ENCODE measurements at regions not wholly inside any gene's neighbourhood (a gene's known extent, or its start where the extent isn't known, plus 50 kb on each side); places are given as distances from the start of the nearest gene placed in this dataset.

DNA sequence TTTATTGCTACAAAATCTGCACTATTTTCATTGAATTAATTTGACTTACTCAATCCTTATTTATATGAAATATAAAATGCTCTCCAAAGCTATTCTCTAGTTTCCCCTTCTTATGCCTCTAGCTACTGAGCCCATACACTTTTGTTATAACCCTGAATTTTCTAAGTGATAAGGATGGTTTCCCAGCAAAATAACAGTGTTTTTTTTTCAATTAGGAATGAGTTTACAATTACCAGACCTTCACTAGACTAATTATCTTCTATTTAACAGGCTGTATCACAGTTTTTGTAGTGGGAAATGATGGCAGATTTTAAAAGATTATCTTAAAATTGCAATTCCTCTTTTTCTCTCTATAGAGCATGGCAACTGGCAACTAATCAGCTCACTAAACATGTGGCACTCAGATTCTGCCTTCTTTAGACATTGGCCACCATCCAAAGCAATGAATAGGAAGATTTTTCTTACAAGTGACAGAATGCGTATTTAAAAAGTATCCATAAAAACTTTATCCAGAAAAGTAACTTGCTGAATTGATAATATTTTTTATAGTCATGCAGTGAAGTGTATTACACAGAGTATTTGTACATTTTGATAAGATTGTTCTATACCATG lies 585.7 kb upstream of the ZNF608 start:
- no peak for DNase-seq (ENCODE audit: low read depth)

DNA sequence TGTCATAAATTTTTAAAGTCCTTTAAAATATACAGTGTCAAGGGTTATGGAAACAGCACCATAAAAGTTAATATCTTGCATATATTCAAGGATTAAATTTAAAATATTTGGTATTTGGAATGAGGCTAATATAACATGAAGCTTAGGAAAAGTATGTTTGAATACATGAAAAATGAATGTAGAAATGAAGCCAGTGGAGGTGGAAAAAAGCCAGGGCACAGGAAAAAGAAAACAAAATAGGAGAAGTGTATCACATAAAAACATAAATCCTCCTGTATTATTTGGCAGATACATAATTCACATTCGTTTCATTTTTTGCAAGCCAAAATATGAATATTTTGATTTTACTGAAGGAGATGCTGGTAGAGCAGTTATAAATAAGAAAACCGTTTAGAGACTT lies 587.0 kb upstream of the ZNF608 start:
- no peak for DNase-seq (ENCODE audit: low read depth)

DNA sequence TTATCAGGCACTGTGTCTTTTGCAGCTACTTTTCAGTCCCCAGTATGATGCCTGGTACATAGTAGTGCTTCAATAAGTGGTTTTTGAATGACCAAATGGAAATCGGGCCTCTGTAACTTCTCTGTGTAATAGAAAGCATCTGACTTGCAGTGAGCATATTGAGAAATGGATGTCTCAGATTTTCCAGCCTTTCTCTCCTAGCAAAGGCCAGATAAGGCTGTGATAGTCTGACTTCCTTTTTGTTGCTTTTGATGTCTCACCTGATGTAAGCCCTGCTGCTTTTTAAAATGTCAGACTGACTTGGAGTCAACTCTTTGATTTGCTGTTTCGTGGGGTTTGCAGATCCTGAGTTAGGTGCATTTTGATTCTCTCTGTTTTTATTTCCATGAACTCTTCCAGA lies 590.0 kb upstream of the ZNF608 start:
- no peak for DNase-seq (ENCODE audit: low read depth)

GRCh38 chr5:125337294-125337693 lies 590.9 kb upstream of the ZNF608 start:
- no peak for DNase-seq (ENCODE audit: low read depth)

GRCh38 chr5:125338440-125339174 lies 592.2 kb upstream of the ZNF608 start:
- no peak for DNase-seq (ENCODE audit: low read depth)

DNA sequence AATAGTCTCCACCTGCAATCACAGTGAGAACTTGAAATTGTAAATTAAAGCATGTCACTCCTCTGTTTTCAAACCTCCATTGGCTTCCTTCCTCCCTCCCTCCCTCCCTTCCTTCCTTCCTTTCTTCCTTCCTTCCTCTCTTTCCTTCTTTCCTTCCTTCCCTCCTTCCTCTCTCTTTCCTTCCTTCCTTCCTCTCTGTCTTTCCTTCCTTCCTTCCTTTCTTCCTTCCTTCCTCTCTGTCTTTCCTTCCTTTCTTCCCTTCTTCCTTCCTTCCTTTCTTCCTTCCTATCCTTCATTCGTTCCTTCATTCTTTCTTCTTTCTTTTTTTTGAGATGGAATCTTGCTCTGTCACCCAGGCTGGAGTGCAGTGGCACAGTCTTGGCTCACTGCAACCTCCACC lies 595.0 kb upstream of the ZNF608 start:
- DNase-seq (ENCODE audit: low read depth), result no peak

DNA sequence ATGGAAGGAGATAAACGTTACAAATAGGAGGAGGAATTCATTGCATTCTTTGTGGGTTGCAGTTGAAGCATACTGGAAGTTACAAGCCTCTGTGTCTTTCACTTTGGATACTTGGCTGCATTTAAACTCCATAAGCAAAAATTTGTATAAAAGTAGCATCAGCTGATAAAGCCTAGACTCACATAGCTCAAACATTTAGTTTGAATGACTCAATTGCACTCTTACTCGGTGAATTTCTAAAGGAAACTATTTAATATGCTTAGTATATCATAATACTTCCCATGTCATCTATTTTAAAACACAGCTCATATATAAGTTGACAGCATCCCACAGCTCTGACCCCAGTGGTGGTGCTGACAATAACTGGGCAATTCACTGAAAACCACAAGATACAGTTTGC lies 596.6 kb upstream of the ZNF608 start:
- no peak for DNase-seq (ENCODE audit: low read depth)

GRCh38 chr5:125346316-125346715 lies 599.9 kb upstream of the ZNF608 start:
- DNase-seq (ENCODE audit: low read depth), result no peak

DNA sequence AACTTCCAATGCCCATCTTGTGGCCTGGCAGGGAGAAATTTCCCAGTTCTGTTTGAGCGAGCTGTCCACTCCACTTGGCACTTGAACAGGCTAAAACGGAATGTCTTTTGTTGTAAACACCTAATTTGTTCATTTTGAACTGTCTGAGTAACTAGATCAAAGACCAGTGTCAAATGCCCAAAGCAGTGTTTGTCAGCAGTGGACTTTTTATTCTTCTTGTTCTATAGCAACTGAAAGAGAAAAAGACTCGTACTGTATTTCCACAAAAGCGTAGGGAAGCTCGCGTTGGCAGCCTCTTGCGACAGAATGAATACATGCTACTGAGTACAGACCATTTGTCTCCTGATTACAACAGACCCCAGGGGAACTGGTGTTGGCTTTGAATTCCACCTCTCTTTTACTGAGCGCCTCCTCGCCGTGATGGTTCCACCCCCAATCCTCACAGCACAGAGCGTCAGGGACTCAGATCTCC lies 601.8 kb upstream of the ZNF608 start:
- no peak for DNase-seq (ENCODE audit: low read depth)

DNA sequence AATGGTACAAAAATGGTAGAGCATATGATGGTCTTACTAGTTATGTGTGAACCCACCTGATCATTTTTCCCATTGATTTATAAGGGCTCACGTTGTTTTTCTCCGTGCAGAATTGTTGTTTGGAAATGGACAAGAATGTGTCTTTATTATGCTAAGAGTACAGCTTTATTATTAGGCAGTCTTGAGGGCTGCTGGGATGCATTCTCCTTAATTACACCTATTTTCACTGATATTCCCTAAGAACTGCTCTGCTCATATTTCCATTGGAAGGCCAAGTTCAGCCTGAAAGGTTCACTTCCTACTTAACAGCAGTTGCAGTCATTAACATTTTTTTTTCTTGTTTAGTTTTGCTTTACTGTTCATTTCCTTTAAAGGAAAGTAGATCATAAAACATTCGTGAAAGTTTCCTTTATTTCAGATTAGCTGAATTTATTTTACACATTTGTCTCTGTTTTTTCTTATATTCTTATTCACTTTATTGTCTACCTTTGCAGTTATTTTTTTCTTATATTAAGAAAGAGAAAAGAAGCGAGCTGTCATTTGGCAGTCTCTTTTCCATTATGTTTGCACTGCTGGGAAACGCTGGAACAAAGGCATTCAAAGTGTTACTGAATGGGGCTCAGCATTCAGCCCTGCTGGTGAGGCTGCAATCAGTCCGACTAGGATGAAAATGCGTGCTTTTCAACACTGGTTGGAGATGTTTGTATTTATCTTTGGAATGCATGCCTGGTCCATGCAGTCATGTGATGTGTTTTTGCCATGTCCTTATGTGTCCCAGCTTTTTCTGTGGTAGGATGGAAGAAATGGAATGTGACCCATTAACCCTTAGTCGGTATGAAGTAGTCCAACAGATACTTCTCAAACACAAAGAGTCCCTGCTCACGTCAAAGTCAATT lies 602.7 kb upstream of the ZNF608 start:
- no peak for DNase-seq (ENCODE audit: low read depth)

DNA sequence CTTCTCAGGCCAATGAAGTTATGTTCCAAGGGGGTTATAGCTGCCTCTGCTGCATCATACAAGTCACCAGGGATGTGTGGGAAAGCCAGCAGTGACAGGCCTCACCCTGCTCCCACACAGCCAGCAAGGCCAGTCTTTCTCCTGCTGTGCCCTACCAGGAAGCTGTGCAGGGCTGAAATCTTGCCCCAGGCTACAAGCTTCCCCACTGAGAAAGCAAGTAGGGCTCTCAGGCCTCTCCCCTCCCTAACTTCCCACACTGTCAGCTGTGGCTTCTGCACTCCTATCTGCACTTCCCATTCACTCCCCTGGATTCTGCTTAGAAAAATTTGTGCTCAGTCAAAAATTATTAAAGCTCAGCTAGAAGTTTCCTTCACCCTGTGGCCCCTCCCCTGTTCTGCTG lies 611.2 kb upstream of the ZNF608 start:
- no peak for DNase-seq (ENCODE audit: low read depth)

- no peak for DNase-seq (ENCODE audit: low read depth)
Observed at GRCh38 chr5:125365747-125366146, 619.3 kb upstream of the ZNF608 start.

GRCh38 chr5:125367702-125368101 lies 621.3 kb upstream of the ZNF608 start:
- no peak for DNase-seq (ENCODE audit: low read depth)

DNA sequence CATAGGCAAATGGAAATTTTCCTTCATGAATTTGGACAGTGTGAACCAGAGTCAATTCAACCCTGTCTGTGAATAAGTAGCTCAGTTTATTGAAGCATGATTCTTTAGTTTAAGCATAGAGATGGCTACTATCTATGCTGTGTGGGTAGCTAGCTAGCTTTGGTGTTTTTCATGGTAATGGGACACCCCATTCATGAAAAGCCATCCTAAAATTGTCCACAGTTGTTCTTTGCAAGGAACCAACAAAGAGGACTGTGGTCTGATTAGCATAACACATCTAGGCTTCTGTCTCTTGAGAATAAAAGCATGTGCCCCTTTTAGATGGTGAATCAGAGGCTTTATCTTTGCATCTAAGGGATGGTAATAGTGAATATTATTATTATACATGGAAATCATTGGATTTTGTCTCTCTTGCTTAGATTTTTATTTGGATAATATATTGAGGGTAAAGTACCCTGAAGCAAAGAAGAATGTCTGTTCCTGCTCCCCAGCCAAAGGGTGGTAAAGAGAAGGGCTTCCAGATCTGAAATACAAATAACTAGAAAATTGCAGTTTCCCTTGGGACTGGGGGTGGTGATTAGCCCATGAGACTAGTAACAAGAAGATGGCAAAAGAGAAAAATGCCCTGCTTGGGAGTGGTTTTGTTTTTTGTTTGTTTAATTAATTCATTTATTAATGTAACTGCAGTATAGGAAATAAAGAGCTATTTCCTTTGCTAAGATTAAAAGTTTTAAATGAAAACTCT lies 624.2 kb upstream of the ZNF608 start:
- DNase-seq (ENCODE audit: low read depth), result no peak

DNA sequence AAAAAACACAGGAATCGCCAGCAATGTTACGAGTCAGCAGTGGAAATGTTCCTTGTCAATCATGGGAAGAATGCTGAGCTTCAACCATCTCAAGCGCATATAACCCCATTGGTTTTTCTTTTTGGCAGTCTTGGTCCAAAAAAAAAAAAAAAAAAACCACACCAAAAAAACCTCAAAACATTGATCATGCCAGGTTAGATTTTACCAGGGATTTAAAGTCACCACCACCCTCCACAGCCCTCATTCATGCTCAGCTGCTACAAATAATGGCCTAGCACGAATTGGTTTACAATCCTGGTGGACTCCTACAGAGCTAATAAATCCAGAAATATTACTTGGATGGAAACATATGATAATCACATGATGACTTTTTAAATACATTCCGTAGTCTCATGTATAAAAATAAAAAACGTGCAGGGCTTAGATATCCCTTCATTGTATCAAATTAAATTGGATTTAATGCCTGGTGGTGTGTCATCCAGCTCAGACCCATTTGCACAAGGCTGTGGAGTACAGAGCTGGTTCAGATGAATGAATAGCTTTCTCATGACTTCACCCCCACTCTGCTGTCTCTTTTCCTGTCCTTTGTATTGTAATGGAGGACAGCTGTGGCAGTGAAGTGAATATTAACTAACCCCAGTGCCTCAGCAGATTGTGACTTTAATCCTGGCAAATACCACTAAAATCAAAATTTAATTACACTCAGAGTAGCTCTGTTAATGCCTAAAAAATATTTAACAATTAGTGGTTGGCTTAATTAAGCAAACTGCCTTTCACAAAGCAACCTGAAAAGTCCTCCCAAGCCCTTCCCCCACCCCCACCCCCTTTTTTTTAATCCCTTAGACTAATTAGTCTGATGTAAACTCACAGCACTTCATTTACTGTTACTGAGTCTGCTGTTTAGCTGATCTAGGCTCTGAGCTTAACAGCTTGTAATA lies 626.5 kb upstream of the ZNF608 start:
- DNase-seq (ENCODE audit: low read depth), result no peak

DNA sequence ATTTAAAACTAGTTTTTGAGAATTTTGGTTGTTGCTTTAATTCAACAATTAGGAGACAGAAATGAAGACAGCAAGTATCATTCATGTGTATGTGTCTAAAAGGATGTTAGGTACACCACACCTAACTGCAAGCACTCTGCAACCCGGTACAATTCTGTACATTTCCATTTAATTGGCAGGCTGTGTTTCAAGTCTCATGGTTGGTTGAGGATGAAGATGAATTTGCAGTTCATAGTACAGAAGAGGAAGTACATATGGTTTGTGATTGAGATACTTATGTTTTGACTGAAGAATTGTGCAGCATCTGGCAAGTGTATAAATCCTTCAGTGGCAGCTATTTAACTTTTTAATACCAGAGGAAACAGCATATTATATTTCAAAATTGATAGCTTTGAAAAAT lies 628.7 kb upstream of the ZNF608 start:
- no peak for DNase-seq (ENCODE audit: low read depth)

- DNase-seq (ENCODE audit: low read depth), result no peak
Observed at GRCh38 chr5:125376059-125376641, 629.7 kb upstream of the ZNF608 start.

DNA sequence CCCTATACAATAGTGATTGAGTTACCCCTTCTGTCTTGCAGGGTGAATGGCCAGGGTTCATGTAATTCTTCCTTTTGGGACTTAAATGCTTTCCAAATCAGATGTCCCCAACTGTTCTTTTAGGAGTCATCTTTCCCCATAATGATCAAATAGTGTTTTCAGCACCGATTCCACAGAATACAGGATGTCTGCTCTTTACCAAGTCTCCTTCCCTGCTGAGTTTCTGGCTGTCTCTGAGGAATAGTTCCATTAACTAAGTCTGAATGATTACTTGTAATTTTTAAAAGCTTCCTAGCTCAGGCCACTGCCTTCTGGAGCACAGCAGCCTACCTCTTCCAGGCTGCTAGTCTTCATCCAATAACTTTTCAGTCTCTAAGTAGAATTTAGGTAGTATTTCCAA lies 630.7 kb upstream of the ZNF608 start:
- DNase-seq (ENCODE audit: low read depth), result no peak

DNA sequence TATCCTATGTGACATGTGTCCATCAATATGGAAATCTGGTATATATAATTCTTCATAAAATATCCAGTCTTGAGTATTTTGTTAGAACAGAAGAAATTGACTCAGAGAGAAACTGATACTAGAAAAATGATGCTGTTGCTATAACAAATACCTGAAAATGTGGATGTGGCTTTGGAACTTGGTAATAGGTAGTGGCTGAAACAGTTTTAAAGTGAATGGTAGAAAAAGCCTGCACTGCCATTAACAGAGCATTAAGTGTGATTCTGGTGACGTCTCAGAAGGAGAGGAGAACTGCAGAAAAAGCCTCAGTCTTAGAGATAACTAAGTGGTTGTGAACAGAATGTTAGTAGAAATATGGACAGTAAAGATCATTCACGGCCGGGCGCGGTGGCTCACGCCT lies 634.9 kb upstream of the ZNF608 start:
- no peak for DNase-seq (ENCODE audit: low read depth)

DNA sequence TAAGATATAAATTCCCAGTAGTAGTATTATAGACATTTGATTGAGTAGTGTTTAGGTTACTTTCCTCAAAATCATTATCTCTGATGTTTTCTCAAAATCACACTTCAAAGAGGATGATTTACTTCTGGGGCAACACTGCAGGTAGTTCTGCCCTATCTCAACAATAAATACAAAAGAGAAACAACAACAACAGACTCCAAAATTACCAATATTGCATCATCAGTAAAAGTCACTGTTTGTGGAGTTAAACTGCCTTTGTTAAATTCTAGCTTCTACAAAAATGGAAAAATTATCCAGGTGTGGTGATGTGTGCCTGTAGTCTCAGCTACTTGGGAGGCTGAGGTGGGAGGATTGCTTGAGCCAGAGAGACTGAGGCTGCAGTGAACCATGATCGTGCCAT lies 637.6 kb upstream of the ZNF608 start:
- no peak for DNase-seq (ENCODE audit: low read depth)

DNA sequence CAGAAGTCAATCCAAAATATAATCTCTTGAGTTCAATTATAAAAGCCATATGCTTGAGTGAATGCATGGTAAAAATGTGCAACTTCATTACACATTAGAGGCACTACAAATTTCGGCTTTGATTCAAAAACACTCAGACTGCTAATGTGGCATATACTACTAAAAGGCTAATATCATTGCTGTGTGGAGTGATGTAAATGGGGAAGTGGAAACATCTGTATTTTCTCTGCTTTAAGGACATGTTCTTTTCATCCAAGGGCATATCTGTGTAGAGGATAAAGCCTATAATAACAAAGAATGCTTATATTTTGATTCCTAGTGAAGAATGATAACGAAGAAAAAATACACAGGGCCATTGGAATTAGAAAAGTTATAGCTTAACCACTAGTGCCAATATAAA lies 643.9 kb upstream of the ZNF608 start:
- DNase-seq (ENCODE audit: low read depth), result no peak
